ENCODE measurements at regions not wholly inside any gene's neighbourhood (a gene's known extent, or its start where the extent isn't known, plus 50 kb on each side); places are given as distances from the start of the nearest gene placed in this dataset.

DNA sequence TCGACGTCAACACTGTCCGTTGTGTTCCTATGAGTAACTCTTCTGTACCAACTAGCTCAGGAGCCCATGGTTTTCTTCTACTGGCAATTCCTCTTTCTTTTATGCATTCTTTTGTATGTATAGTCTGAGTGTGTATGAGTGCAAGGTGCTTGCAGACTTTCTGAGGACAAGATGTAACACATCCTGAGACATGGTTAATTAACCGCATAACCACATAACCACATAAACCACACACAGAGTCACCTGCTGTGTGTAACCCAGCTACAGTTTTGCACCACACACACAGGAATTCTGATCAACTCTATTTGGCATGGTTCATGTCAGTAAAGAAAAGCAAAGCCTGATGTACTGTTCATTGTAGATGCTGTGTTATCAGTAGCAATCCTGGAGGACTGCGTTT is 98.6 kb downstream of the DACT2 start:
- POLR2A ChIA-PET (ENCODE audit: unreplicated experiment), result no interaction called here
- H2AK5ac ChIP-seq (ENCODE audit: low read depth, low read length), result no peak overlapping the region
- in situ Hi-C loops (cut with MboI; ENCODE audit: low sequenced_read_pairs), result no loop called here

More for the DNA sequence above, 98.6 kb downstream of the DACT2 start:
- H3K27me3 ChIP-seq (ENCODE audit: control insufficient read depth, insufficient read depth, low read length), result no peaks in the 10 kb centered on the region
- H3K79me1 ChIP-seq (ENCODE audit: low read depth in 1 of 2, low read length in 2 of 2), result no peaks in the 10 kb centered on the region
- no peak for ATAC-seq (ENCODE audit: low read depth)
- no peak overlapping the region for H2BK120ac ChIP-seq (ENCODE audit: low read depth, low read length)
- peaks cover 30% of the 10 kb centered on the region for H3K9me3 ChIP-seq (ENCODE audit: control insufficient read depth, insufficient read depth, low read length)
- H2AFZ ChIP-seq (replicated peaks; ENCODE audit: low read length, poor library complexity), result no peak overlapping the region
- H4K5ac ChIP-seq (ENCODE audit: low read depth, low read length), result no peak overlapping the region
- H2BK20ac ChIP-seq (ENCODE audit: low read depth, low read length), result no peak overlapping the region
- H4K91ac ChIP-seq (ENCODE audit: insufficient read depth, low read depth, low read length), result no peak overlapping the region
- H3K27ac ChIP-seq (ENCODE audit: insufficient read depth, low read length), result no peak overlapping the region
- no peak overlapping the region for H2BK5ac ChIP-seq (ENCODE audit: low read depth, low read length, poor library complexity, severe bottlenecking)
- H2BK15ac ChIP-seq (ENCODE audit: low read depth, low read length), result no peak overlapping the region
- no peak overlapping the region for H4K8ac ChIP-seq (ENCODE audit: low read depth in 2 of 2, low read length in 2 of 2)
- intact Hi-C loops (cut with micrococcal nuclease), result no loop called here
- H3K4me1 ChIP-seq (ENCODE audit: control insufficient read depth, insufficient read depth, low read length), result no peaks in the 10 kb centered on the region
- no peak overlapping the region for H2AK9ac ChIP-seq (replicated peaks; ENCODE audit: low read depth, low read length, poor library complexity)
- no peak overlapping the region for H3K4ac ChIP-seq (ENCODE audit: low read depth, low read length)
- H3K14ac ChIP-seq (replicated peaks; ENCODE audit: low read depth, low read length), result no peak overlapping the region
- dilution Hi-C loops (cut with HindIII; ENCODE audit: low sequenced_read_pairs, unreplicated experiment), result no loop called here
- no peaks in the 10 kb centered on the region for H4K20me1 ChIP-seq (ENCODE audit: insufficient read depth, low read length)
- H3K56ac ChIP-seq (ENCODE audit: extremely low read depth, insufficient read depth, low read length), result no peak overlapping the region
- no peak overlapping the region for H3K18ac ChIP-seq (ENCODE audit: low read depth, low read length)
- H3K36me3 ChIP-seq (ENCODE audit: control insufficient read depth, insufficient read depth, low read length), result no peaks in the 10 kb centered on the region
- no peak for DNase-seq
- H3K23ac ChIP-seq (ENCODE audit: low read depth, low read length), result no peak overlapping the region
- TF ChIP-seq POLR2A (IDR thresholded peaks at IDR 0.05; ENCODE audit: low read depth, low read length) (no peak), RCOR1 (IDR thresholded peaks at IDR 0.05; ENCODE audit: insufficient replicate concordance, low read length) (no peak), MAFK (IDR thresholded peaks at IDR 0.05; ENCODE audit: low read depth, low read length) (no peak), BHLHE40 (IDR thresholded peaks at IDR 0.05; ENCODE audit: low read depth, low read length) (no peak), FOS (IDR thresholded peaks at IDR 0.05; ENCODE audit: low read depth, low read length) (no peak), CHD1 (IDR thresholded peaks at IDR 0.05; ENCODE audit: low read depth, low read length) (no peak), RAD21 (IDR thresholded peaks at IDR 0.05; ENCODE audit: low read length) (no peak), NFE2L2 (IDR thresholded peaks at IDR 0.05; ENCODE audit: low read depth, low read length) (no peak), CEBPB (IDR thresholded peaks at IDR 0.05; ENCODE audit: low read depth, low read length) (no peak), RFX5 (IDR thresholded peaks at IDR 0.05; ENCODE audit: low read depth, low read length) (no peak), MAZ (IDR thresholded peaks at IDR 0.05; ENCODE audit: borderline replicate concordance, low read depth, low read length) (no peak), MXI1 (IDR thresholded peaks at IDR 0.05; ENCODE audit: borderline replicate concordance, low read depth, low read length) (no peak), SMC3 (IDR thresholded peaks at IDR 0.05; ENCODE audit: low read depth, low read length) (no peak)
- TF ChIP-seq, protein P1, sequence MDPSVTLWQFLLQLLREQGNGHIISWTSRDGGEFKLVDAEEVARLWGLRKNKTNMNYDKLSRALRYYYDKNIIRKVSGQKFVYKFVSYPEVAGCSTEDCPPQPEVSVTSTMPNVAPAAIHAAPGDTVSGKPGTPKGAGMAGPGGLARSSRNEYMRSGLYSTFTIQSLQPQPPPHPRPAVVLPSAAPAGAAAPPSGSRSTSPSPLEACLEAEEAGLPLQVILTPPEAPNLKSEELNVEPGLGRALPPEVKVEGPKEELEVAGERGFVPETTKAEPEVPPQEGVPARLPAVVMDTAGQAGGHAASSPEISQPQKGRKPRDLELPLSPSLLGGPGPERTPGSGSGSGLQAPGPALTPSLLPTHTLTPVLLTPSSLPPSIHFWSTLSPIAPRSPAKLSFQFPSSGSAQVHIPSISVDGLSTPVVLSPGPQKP (IDR thresholded peaks at IDR 0.05; ENCODE audit: borderline replicate concordance, low read depth, low read length), result no peak
- TF ChIP-seq, protein P2, sequence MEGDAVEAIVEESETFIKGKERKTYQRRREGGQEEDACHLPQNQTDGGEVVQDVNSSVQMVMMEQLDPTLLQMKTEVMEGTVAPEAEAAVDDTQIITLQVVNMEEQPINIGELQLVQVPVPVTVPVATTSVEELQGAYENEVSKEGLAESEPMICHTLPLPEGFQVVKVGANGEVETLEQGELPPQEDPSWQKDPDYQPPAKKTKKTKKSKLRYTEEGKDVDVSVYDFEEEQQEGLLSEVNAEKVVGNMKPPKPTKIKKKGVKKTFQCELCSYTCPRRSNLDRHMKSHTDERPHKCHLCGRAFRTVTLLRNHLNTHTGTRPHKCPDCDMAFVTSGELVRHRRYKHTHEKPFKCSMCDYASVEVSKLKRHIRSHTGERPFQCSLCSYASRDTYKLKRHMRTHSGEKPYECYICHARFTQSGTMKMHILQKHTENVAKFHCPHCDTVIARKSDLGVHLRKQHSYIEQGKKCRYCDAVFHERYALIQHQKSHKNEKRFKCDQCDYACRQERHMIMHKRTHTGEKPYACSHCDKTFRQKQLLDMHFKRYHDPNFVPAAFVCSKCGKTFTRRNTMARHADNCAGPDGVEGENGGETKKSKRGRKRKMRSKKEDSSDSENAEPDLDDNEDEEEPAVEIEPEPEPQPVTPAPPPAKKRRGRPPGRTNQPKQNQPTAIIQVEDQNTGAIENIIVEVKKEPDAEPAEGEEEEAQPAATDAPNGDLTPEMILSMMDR (conservative IDR thresholded peaks at IDR 0.05; ENCODE audit: low read depth, low read length), result no peak
- TF ChIP-seq, protein P3, sequence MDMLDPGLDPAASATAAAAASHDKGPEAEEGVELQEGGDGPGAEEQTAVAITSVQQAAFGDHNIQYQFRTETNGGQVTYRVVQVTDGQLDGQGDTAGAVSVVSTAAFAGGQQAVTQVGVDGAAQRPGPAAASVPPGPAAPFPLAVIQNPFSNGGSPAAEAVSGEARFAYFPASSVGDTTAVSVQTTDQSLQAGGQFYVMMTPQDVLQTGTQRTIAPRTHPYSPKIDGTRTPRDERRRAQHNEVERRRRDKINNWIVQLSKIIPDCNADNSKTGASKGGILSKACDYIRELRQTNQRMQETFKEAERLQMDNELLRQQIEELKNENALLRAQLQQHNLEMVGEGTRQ (IDR thresholded peaks at IDR 0.05; ENCODE audit: low read depth, low read length), result no peak
- no peak overlapping the region for H3K4me2 ChIP-seq (ENCODE audit: low read depth, low read length)
- CTCF ChIA-PET, result no interaction called here
- BruUV-seq (replicated peaks), result no TSS peak
- WGBS, 2 experiments (ENCODE audit: extremely low coverage in 2 of 2, insufficient read length in 1 of 2), result no CpG with 5 or more reads among the region's 5 CpGs
- H3K9me1 ChIP-seq (ENCODE audit: insufficient read depth, low read length), result no peaks in the 10 kb centered on the region
- H3K4me3 ChIP-seq (ENCODE audit: insufficient read depth, low read depth, low read length), result no peak overlapping the region
- H3K9ac ChIP-seq (ENCODE audit: low read depth, low read length), result no peak overlapping the region

All from IMR-90 (cell line).